Tibial nerve (tissue), 4 donors: ENCODE measurements at regions not wholly inside any gene's neighbourhood (a gene's known extent, or its start where the extent isn't known, plus 50 kb on each side); places are given as distances from the start of the nearest gene placed in this dataset.

Experiments
- DNase-seq, 2 donors: peaks; one replicate each; pipeline ENCODE4 v3.0.0-alpha.2; 2019; ENCODE audit warnings: low spot score in 2 of 2
- H3K27ac ChIP-seq, 4 donors: fragments of 200-600 bp; sonication (generic) in 3 of 4; one replicate each; pipeline ENCODE4 v1.5.1; 2017 to 2019; ENCODE audit warnings: mild to moderate bottlenecking in 1 of 4
- H3K27me3 ChIP-seq, 2 donors: fragments of 200-600 bp; sonication (generic) in 1 of 2; one replicate each; pipeline versions ENCODE4 v1.5.1 to v1.6.0; 2017 to 2019
- H3K36me3 ChIP-seq, 3 donors: fragments of 200-600 bp; sonication (generic); one replicate each; pipeline ENCODE4 v1.5.1; 2018 to 2019
- H3K4me1 ChIP-seq, 4 donors: fragments of 200-600 bp; sonication (generic) in 3 of 4; one replicate each; pipeline ENCODE4 v1.5.1; 2017 to 2019
- H3K4me3 ChIP-seq, 4 donors: fragments of 200-600 bp; sonication (generic) in 3 of 4; one replicate each; pipeline ENCODE4 v1.5.1; 2017 to 2019; ENCODE audit warnings: mild to moderate bottlenecking in 1 of 4, moderate library complexity in 1 of 4
- H3K9me3 ChIP-seq, 4 donors: fragments of 200-600 bp; sonication (generic) in 3 of 4; one replicate each; pipeline ENCODE4 v1.5.1; 2017 to 2019
- CTCF ChIP-seq, 5 experiments: fragments of 200-600 bp in 3 of 5; fragments of 450-650 bp in 2 of 5; sonication (generic) in 3 of 5; IDR thresholded peaks; one replicate each; pipeline ENCODE4 v1.5.1; 2016 to 2019; ENCODE audit warnings: antibody characterized with exemption in 5 of 5, mild to moderate bottlenecking in 3 of 5, moderate library complexity in 2 of 5
- EP300 ChIP-seq, 2 donors: sonication (generic); formaldehyde crosslinking; IDR thresholded peaks; one replicate each; pipeline ENCODE4 v1.6.1; 2017; ENCODE audit warnings: antibody characterized with exemption in 2 of 2, mild to moderate bottlenecking in 1 of 2
- POLR2A ChIP-seq, 2 donors: fragments of 450-650 bp; IDR thresholded peaks; one replicate each; pipeline ENCODE4 v1.6.1; 2017; ENCODE audit warnings: antibody characterized with exemption in 2 of 2, mild to moderate bottlenecking in 2 of 2, moderate library complexity in 2 of 2
- WGBS, 2 donors: methylation state at CpG; one replicate each; pipeline ENCODE4 v1.1.5; 2018; 5-methylcytosine and 5-hydroxymethylcytosine counted together

DNA sequence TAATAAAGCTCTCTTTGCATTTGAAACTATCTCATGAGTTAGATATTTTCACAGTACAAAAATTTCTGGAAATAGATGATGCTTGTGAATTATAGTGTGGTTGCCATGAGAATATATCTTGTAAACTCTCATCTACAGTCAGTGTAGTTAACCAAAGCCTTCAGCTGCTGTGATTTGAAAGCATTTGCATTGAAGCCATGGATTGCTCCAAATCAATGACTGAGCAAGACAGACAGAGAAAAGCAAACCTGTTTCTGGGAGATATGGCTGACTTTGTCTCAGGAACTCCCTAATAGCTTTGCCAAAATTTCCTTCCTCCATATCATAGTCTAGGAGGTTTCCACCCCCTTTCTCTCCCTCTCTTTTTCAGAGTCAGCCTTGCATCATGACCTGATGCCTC lies 955.3 kb downstream of the REEP3 start:
- H3K9me3 ChIP-seq, result peaks cover 0 to 6% (median 0%) of the 10 kb centered on the region in 4 donors
- H3K36me3 ChIP-seq, result no peaks in the 10 kb centered on the region
- no peak overlapping the region for H3K4me3 ChIP-seq
- H3K27me3 ChIP-seq, result no peaks in the 10 kb centered on the region
- TF ChIP-seq CTCF (IDR thresholded peaks at IDR 0.05) (no peak), POLR2A (IDR thresholded peaks at IDR 0.05) (no peak), EP300 (IDR thresholded peaks at IDR 0.05) (no peak)
- H3K4me1 ChIP-seq, result no peaks in the 10 kb centered on the region
- no peak overlapping the region for H3K27ac ChIP-seq
- no peak for DNase-seq

GRCh38 chr10:64477791-64478190 lies 956.6 kb downstream of the REEP3 start:
- H3K27ac ChIP-seq, result no peak overlapping the region
- H3K36me3 ChIP-seq, result no peaks in the 10 kb centered on the region
- no peaks in the 10 kb centered on the region for H3K27me3 ChIP-seq
- DNase-seq, result no peak
- H3K4me3 ChIP-seq, result no peak overlapping the region
- no peak for TF ChIP-seq POLR2A (IDR thresholded peaks at IDR 0.05)
- no peak for TF ChIP-seq EP300 (IDR thresholded peaks at IDR 0.05)
- TF ChIP-seq CTCF (IDR thresholded peaks at IDR 0.05), result no peak
- H3K9me3 ChIP-seq, result peaks cover 0 to 6% (median 0%) of the 10 kb centered on the region in 4 donors
- no peaks in the 10 kb centered on the region for H3K4me1 ChIP-seq

- Histone ChIP-seq H3K27ac (no peak overlapping the region), H3K36me3 (no peaks in the 10 kb centered on the region), H3K27me3 (no peaks in the 10 kb centered on the region), H3K4me1 (no peaks in the 10 kb centered on the region), H3K4me3 (no peak overlapping the region), H3K9me3 (no peaks in the 10 kb centered on the region)
- no peak for TF ChIP-seq EP300 (IDR thresholded peaks at IDR 0.05)
- TF ChIP-seq POLR2A (IDR thresholded peaks at IDR 0.05), result no peak
- no peak for TF ChIP-seq CTCF (IDR thresholded peaks at IDR 0.05)
- DNase-seq, result no peak
These were observed 963.7 kb downstream of the REEP3 start for GRCh38 chr10:64484811-64485330.

DNA sequence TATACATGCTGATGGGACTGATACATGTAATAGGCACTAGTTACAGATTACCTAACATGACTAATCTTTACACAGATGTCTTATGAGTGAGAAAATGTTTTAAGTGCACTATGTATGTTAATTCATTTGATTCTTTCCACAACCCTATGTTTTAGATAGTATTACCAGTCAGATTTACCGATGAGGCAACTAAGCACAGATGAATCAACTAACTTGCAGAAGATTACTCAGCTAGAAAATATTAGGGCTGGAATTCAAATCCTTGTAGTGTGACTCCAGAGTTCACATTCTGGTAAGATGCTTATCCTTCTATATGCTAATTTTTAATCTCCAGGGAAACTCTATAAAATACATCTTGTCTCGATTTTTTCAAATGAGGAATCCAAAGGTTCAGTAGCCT lies 964.9 kb downstream of the REEP3 start:
- Histone ChIP-seq H3K36me3 (no peaks in the 10 kb centered on the region), H3K27ac (no peak overlapping the region), H3K27me3 (no peaks in the 10 kb centered on the region), H3K4me1 (no peaks in the 10 kb centered on the region), H3K4me3 (no peak overlapping the region), H3K9me3 (no peaks in the 10 kb centered on the region)
- WGBS, 2 donors, result 46 to 56% methylated on average over 2 of the region's 2 CpGs
- TF ChIP-seq CTCF (IDR thresholded peaks at IDR 0.05), result no peak
- TF ChIP-seq EP300 (IDR thresholded peaks at IDR 0.05), result no peak
- no peak for TF ChIP-seq POLR2A (IDR thresholded peaks at IDR 0.05)
- DNase-seq, result no peak

GRCh38 chr10:64486901-64487300 lies 965.7 kb downstream of the REEP3 start:
- DNase-seq, result no peak
- TF ChIP-seq CTCF (IDR thresholded peaks at IDR 0.05), result no peak
- no peak for TF ChIP-seq POLR2A (IDR thresholded peaks at IDR 0.05)
- no peak for TF ChIP-seq EP300 (IDR thresholded peaks at IDR 0.05)
- H3K9me3 ChIP-seq, result no peaks in the 10 kb centered on the region

More at GRCh38 chr10:64486901-64487300, 965.7 kb downstream of the REEP3 start:
- Histone ChIP-seq H3K4me3 (no peak overlapping the region), H3K36me3 (no peaks in the 10 kb centered on the region), H3K27ac (no peak overlapping the region), H3K4me1 (no peaks in the 10 kb centered on the region), H3K27me3 (no peaks in the 10 kb centered on the region)
